Colon (tissue), 2 donors: ENCODE measurements at regions not wholly inside any gene's neighbourhood (a gene's known extent, or its start where the extent isn't known, plus 50 kb on each side); places are given as distances from the start of the nearest gene placed in this dataset.

ENCODE experiments used
- FAIRE-seq: peaks from 2 replicates; lab custom pipeline; 2012; peaks lifted over from hg19 to GRCh38; lab: Jason Lieb, UNC
- donor health status: control.
- donor health status: control.

GRCh38 chr10:10644676-10645385 is 372.8 kb upstream of the CELF2 start:
- no peak for FAIRE-seq

- FAIRE-seq, result no peak
Measured at GRCh38 chr10:10647331-10647730, 370.3 kb upstream of the CELF2 start.

- no peak for FAIRE-seq
Measured at GRCh38 chr10:10657139-10657760, 360.4 kb upstream of the CELF2 start.

- FAIRE-seq, result no peak
Measured at GRCh38 chr10:10658172-10658785, 359.4 kb upstream of the CELF2 start.

GRCh38 chr10:10660054-10660453 is 357.6 kb upstream of the CELF2 start:
- FAIRE-seq, result no peak

- FAIRE-seq, result no peak
Measured at GRCh38 chr10:10661176-10661575, 356.5 kb upstream of the CELF2 start.

GRCh38 chr10:10662716-10663408 is 354.8 kb upstream of the CELF2 start:
- FAIRE-seq, result no peak

GRCh38 chr10:10663622-10664021 is 354.1 kb upstream of the CELF2 start:
- FAIRE-seq, result no peak

GRCh38 chr10:10665750-10666149 is 351.9 kb upstream of the CELF2 start:
- no peak for FAIRE-seq

GRCh38 chr10:10667466-10667865 is 350.2 kb upstream of the CELF2 start:
- no peak for FAIRE-seq

- FAIRE-seq, result no peak
Measured at GRCh38 chr10:10676972-10677371, 340.7 kb upstream of the CELF2 start.

GRCh38 chr10:10677479-10677878 is 340.2 kb upstream of the CELF2 start:
- FAIRE-seq, result no peak

- FAIRE-seq, result no peak
Measured at GRCh38 chr10:10680496-10680895, 337.2 kb upstream of the CELF2 start.

- no peak for FAIRE-seq
Measured at GRCh38 chr10:10684972-10685371, 332.7 kb upstream of the CELF2 start.

- FAIRE-seq, result no peak
Measured at GRCh38 chr10:10685566-10685965, 332.1 kb upstream of the CELF2 start.

GRCh38 chr10:10687751-10688150 is 329.9 kb upstream of the CELF2 start:
- no peak for FAIRE-seq

- FAIRE-seq, result no peak
Measured at GRCh38 chr10:10699427-10699826, 318.2 kb upstream of the CELF2 start.

- FAIRE-seq, result no peak
Measured at GRCh38 chr10:10701084-10701611, 316.5 kb upstream of the CELF2 start.

- no peak for FAIRE-seq
Measured at GRCh38 chr10:10702211-10702610, 315.5 kb upstream of the CELF2 start.

- FAIRE-seq, result no peak
Measured at GRCh38 chr10:10703382-10703781, 314.3 kb upstream of the CELF2 start.

GRCh38 chr10:10712155-10712704 is 305.4 kb upstream of the CELF2 start:
- no peak for FAIRE-seq

GRCh38 chr10:10714327-10714726 is 303.3 kb upstream of the CELF2 start:
- no peak for FAIRE-seq
